GM12878 (cell line): ENCODE measurements at regions not wholly inside any gene's neighbourhood (a gene's known extent, or its start where the extent isn't known, plus 50 kb on each side); places are given as distances from the start of the nearest gene placed in this dataset.

ENCODE experiments used
- ATAC-seq: fragments of 200-7000 bp; cut with Tn5 transposase; 3 replicates; pipeline ENCODE4 v1.9.1; 2020; ENCODE audit warnings: mild to moderate bottlenecking, moderate library complexity
- BruUV-seq: library from RNA; stranded (reverse); fragments of 400-500 nt; replicated peaks from 2 replicates; lab custom pipeline; 2021; lab: Mats Ljungman, UMichigan
- CTCF ChIA-PET: fragments of 300-600 bp; sonication (Branson Sonifier 250); formaldehyde crosslinking; extraction: SDS; loops from one replicate; lab custom pipeline; 2021; ENCODE audit warnings: inconsistent platforms; lab: Yijun Ruan, JAX
- POLR2A ChIA-PET: fragments of 350-600 bp; formaldehyde crosslinking; extraction: SDS; loops from one replicate; lab custom pipeline; 2021; ENCODE audit warnings: inconsistent platforms; lab: Charles Lee
- RAD21 ChIA-PET: fragments of 300-600 bp; sonication (Branson Sonifier 250); formaldehyde crosslinking; loops from one replicate; lab custom pipeline; 2023; ENCODE audit warnings: antibody characterized with exemption; ENCODE audit not compliant: unreplicated experiment; lab: Charles Lee
- SMC1A ChIA-PET: fragments of 300-600 bp; sonication (Branson Sonifier 250); formaldehyde crosslinking; loops from one replicate; lab custom pipeline; 2023; ENCODE audit not compliant: unreplicated experiment, uncharacterized antibody; lab: Charles Lee
- DNase-seq: peaks from one replicate; pipeline ENCODE4 v3.0.0-alpha.2; 2011; ENCODE audit warnings: low read depth, low spot score
- FAIRE-seq: peaks from 3 replicates; lab custom pipeline; 2011; peaks lifted over from hg19 to GRCh38; lab: Jason Lieb, UNC
- H2AFZ ChIP-seq: 2 replicates; pipeline ENCODE4 v1.6.0; 2011; ENCODE audit warnings: low read depth, low read length, control low read depth; ENCODE audit not compliant: control insufficient read depth
- H3K27ac ChIP-seq: 2 replicates; pipeline ENCODE4 v1.5.1; 2011; ENCODE audit warnings: control low read depth; ENCODE audit not compliant: control insufficient read depth, insufficient read depth
- H3K27me3 ChIP-seq, 2 experiments: replicated peaks in 1 of 2; 2 replicates each; pipeline versions ENCODE4 v1.6.0 to v1.6.1; 2011; ENCODE audit warnings: low read length in 1 of 2; ENCODE audit not compliant: control insufficient read depth in 2 of 2, insufficient read depth in 2 of 2
- H3K36me3 ChIP-seq, 2 experiments: 2 replicates each; pipeline ENCODE4 v1.5.1; 2011; ENCODE audit warnings: low read length in 1 of 2; ENCODE audit not compliant: control insufficient read depth in 2 of 2, insufficient read depth in 2 of 2
- H3K4me1 ChIP-seq: 2 replicates; pipeline ENCODE4 v1.6.1; 2011; ENCODE audit warnings: mild to moderate bottlenecking, low read length, moderate library complexity, mixed read lengths; ENCODE audit not compliant: control insufficient read depth, insufficient read depth
- H3K4me2 ChIP-seq: 2 replicates; pipeline ENCODE4 v1.6.0; 2011; ENCODE audit warnings: control low read depth; ENCODE audit not compliant: control insufficient read depth, insufficient read depth
- H3K4me3 ChIP-seq: fragments of 200-600 bp; sonication (generic); 2 replicates; pipeline ENCODE4 v1.5.1; 2016
- H3K79me2 ChIP-seq: 2 replicates; pipeline ENCODE4 v1.6.0; 2011; ENCODE audit warnings: low read length; ENCODE audit not compliant: control insufficient read depth, insufficient read depth
- H3K9ac ChIP-seq: 2 replicates; pipeline ENCODE4 v1.8.0; 2011; ENCODE audit warnings: low read length, control low read depth, mixed read lengths; ENCODE audit not compliant: control insufficient read depth, insufficient read depth
- H3K9me3 ChIP-seq: replicated peaks from 3 replicates; pipeline ENCODE4 v1.5.1; 2011; ENCODE audit warnings: mild to moderate bottlenecking, low read length; ENCODE audit not compliant: control insufficient read depth, insufficient read depth
- H4K20me1 ChIP-seq: 2 replicates; pipeline ENCODE4 v1.6.0; 2011; ENCODE audit not compliant: control insufficient read depth, insufficient read depth
- BRCA1 ChIP-seq: IDR thresholded peaks from 2 replicates; pipeline ENCODE4 v1.6.1; 2011; ENCODE audit warnings: low read depth, low read length, improper control_type of control experiment
- E2F8 ChIP-seq: fragments of 450-650 bp; IDR thresholded peaks from 2 replicates; pipeline ENCODE4 v1.6.1; 2018; ENCODE audit warnings: mild to moderate bottlenecking, low read depth, moderate library complexity; ENCODE audit not compliant: partially characterized antibody
- ETV6 ChIP-seq, 2 experiments: fragments of 450-650 bp in 1 of 2; IDR thresholded peaks in 1 of 2; conservative IDR thresholded peaks in 1 of 2; 2 replicates each; pipeline ENCODE4 v1.6.1; 2014; ENCODE audit warnings: antibody characterized with exemption in 1 of 2, borderline replicate concordance in 1 of 2, low read depth in 1 of 2, mild to moderate bottlenecking in 1 of 2, moderate library complexity in 1 of 2
- GATAD2B ChIP-seq: fragments of 450-650 bp; conservative IDR thresholded peaks from 2 replicates; pipeline ENCODE4 v1.6.1; 2017; ENCODE audit warnings: low read depth, mild to moderate bottlenecking, moderate library complexity
- IRF4 ChIP-seq: IDR thresholded peaks from 2 replicates; pipeline ENCODE4 v1.6.1; 2011; ENCODE audit warnings: low read depth, low read length
- JUNB ChIP-seq: IDR thresholded peaks from 2 replicates; pipeline ENCODE4 v1.6.1; 2016; ENCODE audit warnings: antibody characterized with exemption, mild to moderate bottlenecking
- NRF1 ChIP-seq: conservative IDR thresholded peaks from 2 replicates; pipeline ENCODE4 v1.6.1; 2011; ENCODE audit warnings: mild to moderate bottlenecking, low read depth, low read length, improper control_type of control experiment
- SMAD1 ChIP-seq: fragments of 450-650 bp; IDR thresholded peaks from 2 replicates; pipeline ENCODE4 v1.6.1; 2018; ENCODE audit warnings: mild to moderate bottlenecking, low read depth; ENCODE audit not compliant: partially characterized antibody
- SMARCA5 ChIP-seq: fragments of 450-650 bp; IDR thresholded peaks from 2 replicates; pipeline ENCODE4 v1.6.1; 2017; ENCODE audit warnings: mild to moderate bottlenecking
- TCF3 ChIP-seq: IDR thresholded peaks from 2 replicates; pipeline ENCODE4 v1.6.1; 2012; ENCODE audit warnings: low read depth, mild to moderate bottlenecking, low read length, borderline replicate concordance; ENCODE audit not compliant: insufficient read depth
- ZBTB33 ChIP-seq: fragments of 450-650 bp; IDR thresholded peaks from 2 replicates; pipeline ENCODE4 v1.6.1; 2017; ENCODE audit warnings: mild to moderate bottlenecking
- ZNF274 ChIP-seq: IDR thresholded peaks from one replicate; pipeline ENCODE4 v1.8.0; 2011; ENCODE audit not compliant: insufficient read length, insufficient read depth
- WGBS: methylation state at CpG from one replicate; pipeline ENCODE4 v1.1.6; 2016; ENCODE audit warnings: low lambda C conversion rate; ENCODE audit not compliant: insufficient replicate concordance, insufficient coverage; ENCODE audit errors: missing lambda C conversion rate; 5-methylcytosine and 5-hydroxymethylcytosine counted together
- in situ Hi-C: fragments of 300-500 bp; cut with MboI; formaldehyde crosslinking; loops from 9 replicates; pipeline ENCODE4 v1.14.3; 2018; ENCODE audit warnings: mixed read lengths
- intact Hi-C: fragments of 100-400 bp; cut with micrococcal nuclease; formaldehyde crosslinking; loops from one replicate; pipeline ENCODE4 v1.14.2; 2022; ENCODE audit not compliant: unreplicated experiment

- TF ChIP-seq ETV6 (conservative IDR thresholded peaks at IDR 0.05 in 1 of 2, IDR thresholded peaks at IDR 0.05 in 1 of 2; ENCODE audit: borderline replicate concordance in 1 of 2, low read depth in 1 of 2) (no peak), NRF1 (no peak), SMARCA5 (no peak), BRCA1 (no peak), JUNB (no peak), GATAD2B (no peak)
Observed at GRCh38 chr17:14451729-14452191, 150.9 kb downstream of the HS3ST3B1 start (continued).

GRCh38 chr17:14448818-14449217 is 147.9 kb downstream of the HS3ST3B1 start:
- no peak for FAIRE-seq

More at GRCh38 chr17:14448818-14449217, 147.9 kb downstream of the HS3ST3B1 start:
- H3K36me3 ChIP-seq = no peaks in the 10 kb centered on the region
- TF ChIP-seq SMAD1 (no peak), IRF4 (no peak), ZBTB33 (no peak), ZNF274 (no peak), E2F8 (no peak), TCF3 (no peak)
- ATAC-seq = no peak
- H3K27me3 ChIP-seq = no peaks in the 10 kb centered on the region
- H3K9me3 ChIP-seq = no peaks in the 10 kb centered on the region
- no peak overlapping the region for H3K4me2 ChIP-seq
- CTCF ChIA-PET = no interaction called here
- in situ Hi-C loops = no loop called here
- no peak for DNase-seq
- WGBS = 3% methylated on average over 2 of the region's 2 CpGs
- intact Hi-C loops = no loop called here
- POLR2A ChIA-PET = no interaction called here
- SMC1A ChIA-PET = no interaction called here
- no peak overlapping the region for H2AFZ ChIP-seq
- H3K4me1 ChIP-seq = no peaks in the 10 kb centered on the region
- H3K9ac ChIP-seq = no peak overlapping the region
- no peaks in the 10 kb centered on the region for H4K20me1 ChIP-seq
- H3K79me2 ChIP-seq = no peaks in the 10 kb centered on the region
- H3K4me3 ChIP-seq = no peak overlapping the region
- RAD21 ChIA-PET = no interaction called here
- BruUV-seq = no TSS peak
- H3K27ac ChIP-seq = no peak overlapping the region
